Colonic mucosa (tissue), 4 donors: ENCODE measurements at regions not wholly inside any gene's neighbourhood (a gene's known extent, or its start where the extent isn't known, plus 50 kb on each side); places are given as distances from the start of the nearest gene placed in this dataset.

Experiments
- DNase-seq: peaks from one replicate; pipeline ENCODE4 v3.0.0-alpha.2; 2020
- H3K27ac ChIP-seq: fragments of 200-600 bp; one replicate; pipeline ENCODE4 v1.8.0; 2021
- H3K27me3 ChIP-seq: fragments of 200-600 bp; one replicate; pipeline ENCODE4 v1.8.0; 2021
- H3K36me3 ChIP-seq: fragments of 200-600 bp; one replicate; pipeline ENCODE4 v1.8.0; 2021
- H3K4me1 ChIP-seq: fragments of 200-600 bp; one replicate; pipeline ENCODE4 v1.8.0; 2021; ENCODE audit warnings: mild to moderate bottlenecking
- H3K4me3 ChIP-seq: fragments of 200-600 bp; one replicate; pipeline ENCODE4 v1.8.0; 2021
- H3K9ac ChIP-seq, 2 donors: one replicate each; pipeline ENCODE4 v1.7.0; 2013; ENCODE audit warnings: control low read depth in 2 of 2, low read depth in 2 of 2, low read length in 2 of 2
- H3K9me3 ChIP-seq: fragments of 200-600 bp; one replicate; pipeline ENCODE4 v1.8.0; 2021
- intact Hi-C: fragments of 100-400 bp; cut with DNase I; formaldehyde crosslinking; loops from one replicate; pipeline ENCODE4 v1.14.1; 2022
- TF ChIP-seq, protein P1 (sequence below): fragments of 200-600 bp; IDR thresholded peaks from one replicate; pipeline ENCODE4 v1.8.0; 2022; ENCODE audit warnings: antibody characterized with exemption, mild to moderate bottlenecking
- donor health status: healthy.
- donor health status: DM: no; HTN: no; CAD: no.
- donor health status: DM: no; HTN: no; CAD: no.

DNA sequence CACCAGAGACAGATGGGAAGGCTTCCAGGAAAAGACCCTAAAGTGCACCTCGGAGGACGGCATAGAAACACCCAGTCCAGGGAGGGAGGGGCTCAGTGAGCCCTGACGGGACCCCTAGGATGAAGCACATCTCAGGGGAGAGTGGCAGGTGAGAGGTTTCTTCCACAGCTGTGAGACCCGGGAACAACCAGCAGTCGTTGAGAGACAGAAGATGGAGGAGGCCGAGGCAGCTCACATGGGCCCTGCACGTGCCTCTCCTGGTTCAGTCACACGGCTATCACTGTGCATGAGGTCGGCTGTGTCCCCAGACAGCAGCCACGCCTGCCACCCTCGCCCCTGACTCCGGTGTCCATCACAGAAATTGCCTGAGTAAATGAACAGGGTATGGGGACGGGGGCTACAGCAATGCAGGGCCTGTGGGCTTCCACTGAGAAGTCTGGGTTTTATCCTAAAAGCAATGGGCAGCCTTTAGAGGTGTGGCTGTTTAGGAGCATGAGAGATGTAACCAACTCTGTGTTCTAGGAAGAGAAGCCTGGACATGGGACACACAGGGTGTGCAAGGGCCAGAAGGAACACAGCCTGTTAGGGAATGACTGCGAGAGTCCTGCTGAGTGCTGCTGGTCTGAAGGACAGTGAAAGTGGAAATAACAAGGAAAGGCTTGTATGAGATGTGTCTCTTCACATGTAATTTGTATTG lies 102.0 kb downstream of the TMEM18 start:
- Histone ChIP-seq H3K9ac (no peak overlapping the region), H3K27me3 (no peaks in the 10 kb centered on the region), H3K9me3 (no peaks in the 10 kb centered on the region), H3K4me3 (no peak overlapping the region), H3K4me1 (no peaks in the 10 kb centered on the region), H3K27ac (no peak overlapping the region), H3K36me3 (no peaks in the 10 kb centered on the region)
- TF ChIP-seq, protein P1, sequence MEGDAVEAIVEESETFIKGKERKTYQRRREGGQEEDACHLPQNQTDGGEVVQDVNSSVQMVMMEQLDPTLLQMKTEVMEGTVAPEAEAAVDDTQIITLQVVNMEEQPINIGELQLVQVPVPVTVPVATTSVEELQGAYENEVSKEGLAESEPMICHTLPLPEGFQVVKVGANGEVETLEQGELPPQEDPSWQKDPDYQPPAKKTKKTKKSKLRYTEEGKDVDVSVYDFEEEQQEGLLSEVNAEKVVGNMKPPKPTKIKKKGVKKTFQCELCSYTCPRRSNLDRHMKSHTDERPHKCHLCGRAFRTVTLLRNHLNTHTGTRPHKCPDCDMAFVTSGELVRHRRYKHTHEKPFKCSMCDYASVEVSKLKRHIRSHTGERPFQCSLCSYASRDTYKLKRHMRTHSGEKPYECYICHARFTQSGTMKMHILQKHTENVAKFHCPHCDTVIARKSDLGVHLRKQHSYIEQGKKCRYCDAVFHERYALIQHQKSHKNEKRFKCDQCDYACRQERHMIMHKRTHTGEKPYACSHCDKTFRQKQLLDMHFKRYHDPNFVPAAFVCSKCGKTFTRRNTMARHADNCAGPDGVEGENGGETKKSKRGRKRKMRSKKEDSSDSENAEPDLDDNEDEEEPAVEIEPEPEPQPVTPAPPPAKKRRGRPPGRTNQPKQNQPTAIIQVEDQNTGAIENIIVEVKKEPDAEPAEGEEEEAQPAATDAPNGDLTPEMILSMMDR, result no peak
- DNase-seq, result no peak
- intact Hi-C loops, result no loop called here

DNA sequence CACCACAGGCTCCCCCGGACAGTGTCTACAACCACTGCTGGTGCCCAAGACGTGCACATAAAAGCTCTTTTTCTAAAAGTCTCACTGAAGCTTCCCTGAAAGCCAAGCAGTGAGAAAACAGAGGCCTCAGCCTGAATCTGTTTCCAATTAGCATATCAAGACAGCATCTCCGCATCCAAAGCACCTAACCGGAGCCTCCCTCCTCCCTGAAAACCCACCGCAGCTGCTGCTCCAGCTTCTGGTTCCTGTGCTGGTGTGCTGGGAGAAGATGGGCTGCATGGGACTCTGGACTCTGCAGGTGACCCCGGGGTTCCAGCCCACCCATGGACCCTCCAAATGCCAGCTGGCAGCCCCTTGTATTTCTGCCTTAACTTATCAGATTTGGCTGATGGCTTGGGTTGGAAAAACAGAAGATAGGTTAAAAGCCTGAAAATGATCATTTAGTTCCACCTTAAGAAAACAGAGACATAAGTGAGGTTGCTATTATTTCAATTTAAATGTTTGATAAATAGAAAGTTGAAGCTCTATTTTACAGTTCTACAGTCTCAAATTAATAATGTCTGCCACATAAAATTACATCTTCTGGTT lies 103.3 kb downstream of the TMEM18 start:
- Histone ChIP-seq H3K4me1 (no peaks in the 10 kb centered on the region), H3K36me3 (no peaks in the 10 kb centered on the region), H3K9me3 (no peaks in the 10 kb centered on the region), H3K27ac (no peak overlapping the region), H3K27me3 (no peaks in the 10 kb centered on the region), H3K4me3 (no peak overlapping the region), H3K9ac (no peak overlapping the region)
- DNase-seq, result no peak
- TF ChIP-seq, protein P1, result no peak
- intact Hi-C loops, result no loop called here

DNA sequence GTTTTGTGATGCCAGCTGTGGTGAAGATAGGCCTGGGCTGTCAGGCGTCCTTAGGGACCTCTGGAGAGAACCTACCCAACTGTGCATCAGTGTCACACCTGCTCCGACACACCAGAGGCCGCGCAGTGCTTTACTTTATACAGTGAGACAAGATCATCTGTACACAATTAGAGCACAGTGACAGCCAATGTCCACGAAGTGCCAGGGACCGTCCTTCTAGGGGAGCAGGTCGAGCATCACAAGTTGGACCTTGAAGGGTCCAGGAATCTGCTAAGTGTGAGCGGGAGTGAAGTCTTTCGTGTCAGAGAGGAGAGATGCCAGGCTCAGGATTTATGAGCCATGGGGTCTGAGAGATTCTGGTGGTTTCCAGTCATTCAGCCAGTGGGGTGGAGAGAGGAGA lies 104.2 kb downstream of the TMEM18 start:
- intact Hi-C loops, result no loop called here
- Histone ChIP-seq H3K9ac (no peak overlapping the region), H3K27me3 (no peaks in the 10 kb centered on the region), H3K9me3 (no peaks in the 10 kb centered on the region), H3K36me3 (no peaks in the 10 kb centered on the region), H3K4me3 (no peak overlapping the region), H3K27ac (no peak overlapping the region), H3K4me1 (no peaks in the 10 kb centered on the region)
- DNase-seq, result no peak
- TF ChIP-seq, protein P1, result no peak

DNA sequence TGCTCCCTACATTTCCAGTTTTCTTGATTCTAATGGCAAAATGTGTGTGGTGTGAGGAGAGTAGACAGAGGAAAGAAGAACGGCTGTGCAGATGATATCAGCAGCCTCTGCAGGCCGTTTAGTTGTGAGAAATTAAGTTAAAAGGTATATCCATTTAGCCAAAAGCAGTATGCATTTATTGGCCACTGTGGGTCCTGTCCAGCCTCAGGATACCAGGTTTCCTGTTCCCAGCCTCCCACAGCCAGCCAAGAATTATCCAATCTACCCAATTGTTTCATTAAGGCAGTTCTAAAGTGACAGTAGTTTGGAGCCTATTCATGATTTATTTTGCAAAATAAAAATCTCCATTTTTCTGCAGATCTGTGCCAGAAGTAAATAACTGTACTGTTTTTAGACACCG lies 107.5 kb downstream of the TMEM18 start:
- TF ChIP-seq, protein P1, result no peak
- Histone ChIP-seq H3K27me3 (no peaks in the 10 kb centered on the region), H3K4me1 (no peaks in the 10 kb centered on the region), H3K27ac (no peak overlapping the region), H3K9ac (no peak overlapping the region), H3K36me3 (no peaks in the 10 kb centered on the region), H3K4me3 (no peak overlapping the region), H3K9me3 (no peaks in the 10 kb centered on the region)
- DNase-seq, result no peak
- intact Hi-C loops, result no loop called here

DNA sequence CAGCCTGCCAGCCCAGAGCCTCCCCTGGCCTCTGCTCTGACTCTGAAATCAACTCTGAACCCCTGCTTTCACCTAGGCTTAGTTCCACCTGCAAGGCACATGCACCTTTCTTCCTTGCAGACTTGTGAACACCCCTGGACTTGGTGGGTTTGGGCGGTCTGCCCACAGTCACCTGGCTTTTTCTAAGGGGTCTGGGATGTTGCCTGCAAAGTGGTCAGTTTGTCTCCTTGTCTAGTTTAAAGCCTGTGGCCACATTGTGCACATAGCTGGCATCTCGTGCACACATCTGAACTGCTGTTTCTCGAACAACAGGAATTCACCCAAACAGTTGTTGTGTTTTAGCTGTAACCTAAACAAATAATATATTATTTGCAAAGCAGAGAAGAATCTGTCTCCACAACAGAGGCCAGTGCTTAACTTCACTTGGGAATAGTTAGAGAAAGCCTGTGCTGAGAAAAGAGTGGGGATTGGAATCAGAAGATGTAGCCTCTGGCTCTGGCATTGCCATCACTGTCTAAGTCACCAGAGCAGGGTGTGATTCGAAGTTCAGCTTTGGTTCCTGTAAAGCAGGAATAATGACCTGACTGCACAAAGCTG lies 108.5 kb downstream of the TMEM18 start:
- Histone ChIP-seq H3K9ac (no peak overlapping the region), H3K4me1 (no peaks in the 10 kb centered on the region), H3K9me3 (no peaks in the 10 kb centered on the region), H3K4me3 (no peak overlapping the region), H3K27ac (no peak overlapping the region), H3K36me3 (no peaks in the 10 kb centered on the region), H3K27me3 (no peaks in the 10 kb centered on the region)
- no peak for DNase-seq
- TF ChIP-seq, protein P1, result no peak
- intact Hi-C loops, result no loop called here
